GM12864 (cell line): ENCODE measurements at regions not wholly inside any gene's neighbourhood (a gene's known extent, or its start where the extent isn't known, plus 50 kb on each side); places are given as distances from the start of the nearest gene placed in this dataset.

Experiments
- DNase-seq: peaks from one replicate; pipeline ENCODE4 v3.0.0-alpha.2; 2011; ENCODE audit warnings: low read depth
- H3K4me3 ChIP-seq: 2 replicates; pipeline ENCODE4 v1.5.1; 2011; ENCODE audit warnings: mild to moderate bottlenecking, low read depth, low read length, control low read depth
- CTCF ChIP-seq: IDR thresholded peaks from 2 replicates; pipeline ENCODE4 v1.5.1; 2011; ENCODE audit warnings: low read depth, mild to moderate bottlenecking, moderate library complexity, low read length, control low read depth, inconsistent platforms; ENCODE audit errors: missing control alignments

- no peak for DNase-seq
- TF ChIP-seq CTCF, result no peak
- no peak overlapping the region for H3K4me3 ChIP-seq
Measured at GRCh38 chr10:78305311-78305710, 271.6 kb downstream of the RPS24 start.

GRCh38 chr10:78306358-78306757, 272.7 kb downstream of the RPS24 start:
- DNase-seq, result no peak
- no peak overlapping the region for H3K4me3 ChIP-seq
- no peak for TF ChIP-seq CTCF

GRCh38 chr10:78307576-78307975, 273.9 kb downstream of the RPS24 start:
- DNase-seq, result no peak
- no peak for TF ChIP-seq CTCF
- H3K4me3 ChIP-seq, result no peak overlapping the region

- DNase-seq, result no peak
- TF ChIP-seq CTCF, result no peak
- H3K4me3 ChIP-seq, result no peak overlapping the region
Measured at GRCh38 chr10:78309536-78310237, 276.0 kb downstream of the RPS24 start.

GRCh38 chr10:78310481-78311080, 276.9 kb downstream of the RPS24 start:
- TF ChIP-seq CTCF, result no peak
- no peak for DNase-seq
- no peak overlapping the region for H3K4me3 ChIP-seq

GRCh38 chr10:78312197-78313047, 278.8 kb downstream of the RPS24 start:
- no peak overlapping the region for H3K4me3 ChIP-seq
- TF ChIP-seq CTCF, result no peak
- no peak for DNase-seq
